Cardiac fibroblast (primary cell): ENCODE measurements at regions not wholly inside any gene's neighbourhood (a gene's known extent, or its start where the extent isn't known, plus 50 kb on each side); places are given as distances from the start of the nearest gene placed in this dataset.

ENCODE experiments used
- DNase-seq, 2 donors: peaks; one replicate each; pipeline versions ENCODE4 v3.0.0 to v3.0.0-alpha.2; 2010; ENCODE audit warnings: low read depth in 2 of 2
- H3K4me3 ChIP-seq, 2 donors: replicated peaks in 1 of 2; 1 replicate in 1 of 2; 2 replicates in 1 of 2; pipeline ENCODE4 v1.5.1; 2011; ENCODE audit warnings: low read depth in 2 of 2, low read length in 2 of 2, mild to moderate bottlenecking in 2 of 2, moderate library complexity in 1 of 2
- CTCF ChIP-seq: IDR thresholded peaks from one replicate; pipeline ENCODE4 v1.5.1; 2011; ENCODE audit warnings: low read depth, mild to moderate bottlenecking, low read length, inconsistent platforms

GRCh38 chr5:85813146-85813545 is 804.6 kb upstream of the COX7C start:
- no peak for DNase-seq
- no peak overlapping the region for H3K4me3 ChIP-seq
- TF ChIP-seq CTCF, result no peak

- H3K4me3 ChIP-seq, result no peak overlapping the region
- no peak for DNase-seq
- TF ChIP-seq CTCF, result no peak
Measured at GRCh38 chr5:85814596-85814995, 803.1 kb upstream of the COX7C start.

- TF ChIP-seq CTCF, result no peak
- H3K4me3 ChIP-seq, result no peak overlapping the region
- no peak for DNase-seq
Measured at GRCh38 chr5:85823462-85824426, 794.0 kb upstream of the COX7C start.

GRCh38 chr5:85838781-85839180 is 779.0 kb upstream of the COX7C start:
- DNase-seq, result no peak
- TF ChIP-seq CTCF, result no peak
- H3K4me3 ChIP-seq, result no peak overlapping the region

GRCh38 chr5:85841653-85842052 is 776.1 kb upstream of the COX7C start:
- DNase-seq, result no peak
- no peak for TF ChIP-seq CTCF
- no peak overlapping the region for H3K4me3 ChIP-seq

- no peak overlapping the region for H3K4me3 ChIP-seq
- DNase-seq, result no peak
- no peak for TF ChIP-seq CTCF
Measured at GRCh38 chr5:85843535-85843934, 774.2 kb upstream of the COX7C start.
